SK-N-MC (cell line): ENCODE measurements at regions not wholly inside any gene's neighbourhood (a gene's known extent, or its start where the extent isn't known, plus 50 kb on each side); places are given as distances from the start of the nearest gene placed in this dataset.

Source experiments
- DNase-seq: peaks from one replicate; pipeline ENCODE4 v3.0.0-alpha.2; 2011; ENCODE audit warnings: low read depth, low spot score
- H3K27ac ChIP-seq: fragments of 200-600 bp; sonication (generic); 2 replicates; pipeline ENCODE4 v1.5.1; 2016; ENCODE audit warnings: mixed run types
- H3K36me3 ChIP-seq: fragments of 200-600 bp; sonication (generic); 2 replicates; pipeline ENCODE4 v1.6.1; 2017; ENCODE audit warnings: antibody characterized with exemption, low read length, mixed read lengths; ENCODE audit not compliant: insufficient read depth
- H3K4me3 ChIP-seq: fragments of 200-600 bp; sonication (generic); 2 replicates; pipeline ENCODE4 v1.5.1; 2016
- H3K9ac ChIP-seq: fragments of 200-600 bp; sonication (generic); 2 replicates; pipeline ENCODE4 v1.8.0; 2017; ENCODE audit warnings: mixed run types, mixed read lengths; ENCODE audit not compliant: insufficient read length
- H3K9me3 ChIP-seq: fragments of 200-600 bp; sonication (generic); 2 replicates; pipeline ENCODE4 v1.6.1; 2017; ENCODE audit warnings: low read depth, mild to moderate bottlenecking, antibody characterized with exemption, low read length, moderate library complexity, mixed read lengths
- EZH2 ChIP-seq: fragments of 200-600 bp; sonication (generic); IDR thresholded peaks from one replicate; pipeline ENCODE4 v1.6.1; 2017; ENCODE audit warnings: antibody characterized with exemption
- FOXP2 ChIP-seq: optimal IDR thresholded peaks from 2 replicates; pipeline ENCODE3; 2011; ENCODE audit warnings: mild to moderate bottlenecking, moderate library complexity; ENCODE audit not compliant: insufficient read depth; ENCODE audit errors: extremely low read length, control extremely low read depth
- POLR2AphosphoS5 ChIP-seq: IDR thresholded peaks from 2 replicates; pipeline ENCODE4 v1.6.1; 2012; ENCODE audit warnings: mild to moderate bottlenecking, low read depth, low read length, borderline replicate concordance

DNA sequence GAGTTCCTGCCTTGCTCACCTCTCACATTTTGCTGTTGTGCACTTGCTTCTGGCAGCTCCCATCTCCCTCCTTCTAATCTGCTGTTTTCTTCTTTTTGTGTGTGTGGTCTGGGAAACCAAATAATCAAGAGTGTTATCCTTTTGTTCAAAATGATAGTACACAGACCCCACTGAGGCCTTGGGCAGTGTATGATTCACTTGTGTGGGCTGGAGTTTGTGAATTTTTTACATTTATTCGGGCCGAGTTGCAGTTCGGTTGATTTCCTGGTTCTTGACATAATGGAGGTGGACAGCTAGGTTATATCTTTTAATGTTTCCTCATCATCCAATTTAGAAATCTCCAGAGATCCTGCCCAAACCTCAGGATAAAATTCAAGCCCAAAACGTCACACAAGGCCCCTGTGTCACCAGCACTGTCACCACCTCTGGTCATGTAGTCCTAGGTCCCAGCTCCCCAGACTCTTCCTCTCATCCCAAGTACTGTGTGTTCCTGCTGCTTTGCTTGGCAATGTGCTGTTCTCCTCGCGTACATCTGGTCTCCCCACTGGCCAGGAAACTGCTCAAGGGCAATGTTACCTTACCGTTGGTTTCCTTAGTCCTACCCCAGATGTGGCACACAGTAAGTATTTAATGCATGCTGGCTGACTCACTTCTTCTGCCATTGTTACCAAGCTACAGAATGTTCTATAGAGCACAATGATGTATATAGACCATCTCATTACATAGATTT, 55.7 kb upstream of the PHACTR2 start:
- Histone ChIP-seq H3K9me3 (no peaks in the 10 kb centered on the region), H3K27ac (no peak overlapping the region), H3K4me3 (no peak overlapping the region), H3K36me3 (no peaks in the 10 kb centered on the region), H3K9ac (no peak overlapping the region)
- DNase-seq: no peak
- no peak for TF ChIP-seq EZH2
- TF ChIP-seq FOXP2: no peak
- TF ChIP-seq POLR2AphosphoS5: no peak

DNA sequence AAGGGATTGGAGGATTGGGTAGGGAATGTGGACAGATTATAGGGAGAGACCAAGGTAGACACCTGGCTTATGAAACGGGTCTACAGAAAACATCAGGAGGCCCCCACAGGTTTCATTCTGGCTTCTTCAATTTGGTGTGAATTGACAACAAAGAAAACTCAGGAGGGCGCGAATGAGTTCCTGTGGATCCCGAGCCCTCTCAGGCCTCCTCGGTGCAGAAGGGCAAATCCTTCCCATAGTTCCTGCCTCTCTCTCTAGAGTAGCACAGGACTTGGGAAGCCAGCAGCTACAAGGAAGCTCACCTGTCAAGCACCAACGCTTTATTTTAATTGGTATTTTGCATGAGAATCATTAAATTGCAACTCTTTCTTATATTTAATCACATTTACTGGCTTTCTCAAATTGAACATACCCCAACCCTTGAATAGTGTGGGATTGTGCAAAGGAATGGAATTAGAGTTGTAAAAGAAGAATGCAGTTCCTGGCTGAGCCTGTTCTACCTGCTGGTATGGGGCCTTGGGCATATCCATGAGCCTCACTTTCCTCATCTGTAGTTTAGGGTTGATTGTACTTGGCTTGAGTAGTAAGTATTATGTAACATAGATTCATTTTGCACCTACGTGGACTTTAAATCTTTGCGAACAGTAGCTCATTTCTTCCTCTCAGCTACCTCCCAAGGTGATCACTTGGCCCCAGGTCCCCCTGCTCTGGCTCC, 56.4 kb upstream of the PHACTR2 start:
- Histone ChIP-seq H3K36me3 (no peaks in the 10 kb centered on the region), H3K4me3 (no peak overlapping the region), H3K27ac (no peak overlapping the region), H3K9ac (no peak overlapping the region), H3K9me3 (no peaks in the 10 kb centered on the region)
- TF ChIP-seq FOXP2 (no peak), EZH2 (no peak), POLR2AphosphoS5 (no peak)
- DNase-seq: no peak

DNA sequence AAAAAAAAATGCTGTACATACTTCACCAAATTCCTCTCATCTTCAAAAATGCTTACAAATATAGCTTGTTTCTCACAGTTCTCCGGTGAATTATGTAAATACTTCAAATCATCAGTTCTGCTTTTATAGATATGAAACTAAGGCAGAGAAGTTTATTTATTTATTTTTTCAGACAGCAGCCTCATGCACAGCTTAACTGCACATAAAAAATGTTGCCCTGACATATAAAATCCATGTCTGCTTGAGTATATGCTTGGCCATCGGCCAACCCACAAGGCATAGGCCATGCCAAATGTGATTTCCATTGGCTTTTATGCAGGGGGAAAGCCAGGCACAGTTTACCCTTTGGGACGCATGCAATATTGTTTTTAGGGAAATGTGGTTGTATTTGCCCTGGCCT, 57.3 kb upstream of the PHACTR2 start:
- Histone ChIP-seq H3K4me3 (no peak overlapping the region), H3K9ac (no peak overlapping the region), H3K27ac (no peak overlapping the region), H3K36me3 (no peaks in the 10 kb centered on the region), H3K9me3 (no peaks in the 10 kb centered on the region)
- TF ChIP-seq EZH2 (no peak), POLR2AphosphoS5 (no peak), FOXP2 (no peak)
- DNase-seq: no peak

DNA sequence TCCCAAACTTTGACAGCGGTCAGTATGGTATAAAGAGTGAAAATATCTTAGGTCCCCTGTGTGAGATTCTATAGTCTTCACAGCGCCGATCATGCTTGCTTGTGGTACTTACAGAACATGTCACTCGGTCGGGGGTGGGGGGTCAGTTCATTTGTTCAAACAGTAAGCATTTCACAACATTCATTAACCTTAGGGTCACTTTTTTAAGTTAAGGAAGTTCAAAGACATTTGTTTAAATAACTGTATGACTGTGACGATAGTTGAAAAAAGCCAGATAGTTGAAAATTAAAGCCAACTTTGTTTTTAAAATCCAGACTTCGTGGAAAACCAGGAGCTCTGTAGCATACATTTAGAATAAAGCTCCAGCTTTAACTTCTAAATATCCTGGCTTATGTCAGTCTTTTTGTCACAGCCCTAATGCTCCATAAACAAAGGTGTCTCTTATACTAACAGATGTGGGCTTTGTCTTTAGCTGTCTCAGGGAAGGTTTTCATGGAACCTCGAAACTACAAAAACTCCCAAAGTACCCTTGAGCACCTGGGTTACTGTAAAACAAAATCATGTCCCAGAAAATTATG, 57.9 kb upstream of the PHACTR2 start:
- DNase-seq: no peak
- H3K4me3 ChIP-seq: no peak overlapping the region
- no peak overlapping the region for H3K27ac ChIP-seq
- no peak overlapping the region for H3K9ac ChIP-seq
- TF ChIP-seq EZH2 (no peak), FOXP2 (no peak), POLR2AphosphoS5 (no peak)
- H3K9me3 ChIP-seq: no peaks in the 10 kb centered on the region
- no peaks in the 10 kb centered on the region for H3K36me3 ChIP-seq

DNA sequence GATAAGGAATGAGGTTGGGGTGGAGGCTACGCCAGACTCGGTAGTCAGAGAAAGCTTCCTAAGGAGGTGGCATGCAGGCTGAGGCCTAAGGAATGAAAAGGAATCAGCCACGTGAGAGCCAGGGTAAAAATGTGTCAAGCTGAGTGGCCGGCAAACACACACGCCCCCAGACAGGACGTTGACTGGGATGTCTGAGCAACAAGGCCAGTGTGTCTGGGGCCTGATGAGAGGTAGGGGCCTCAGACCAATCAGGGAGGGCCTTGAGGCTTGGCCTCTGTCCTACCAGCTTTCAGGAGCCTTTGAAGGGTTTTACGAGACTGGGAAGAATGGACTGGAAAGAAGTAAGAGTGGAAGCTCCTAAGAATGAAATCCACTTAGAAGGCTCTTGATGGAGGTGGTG, 61.0 kb upstream of the PHACTR2 start:
- no peak for DNase-seq
- no peaks in the 10 kb centered on the region for H3K36me3 ChIP-seq
- TF ChIP-seq EZH2: no peak
- no peak for TF ChIP-seq POLR2AphosphoS5
- no peak for TF ChIP-seq FOXP2
- H3K4me3 ChIP-seq: no peak overlapping the region
- H3K9ac ChIP-seq: no peak overlapping the region
- H3K9me3 ChIP-seq: no peaks in the 10 kb centered on the region
- no peak overlapping the region for H3K27ac ChIP-seq

DNA sequence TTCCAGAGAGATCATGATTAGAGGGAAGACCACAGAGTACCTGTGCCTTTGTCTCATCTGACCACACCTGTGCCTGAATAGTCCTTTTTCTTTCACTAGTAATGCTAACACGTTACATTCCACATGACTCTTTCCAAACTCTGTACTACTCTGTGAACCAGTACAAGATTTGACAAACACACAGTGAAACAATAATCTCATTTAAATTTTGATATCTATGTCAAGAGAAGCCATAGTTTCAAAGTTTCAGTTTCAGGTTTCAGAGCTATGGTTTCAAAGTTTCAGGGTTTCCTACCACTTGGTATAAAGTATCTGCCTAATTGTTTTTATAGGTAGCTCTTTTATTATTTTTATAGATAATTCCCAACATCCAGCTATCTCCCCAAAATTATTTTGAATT, 62.0 kb upstream of the PHACTR2 start:
- Histone ChIP-seq H3K9ac (no peak overlapping the region), H3K9me3 (no peaks in the 10 kb centered on the region), H3K4me3 (no peak overlapping the region), H3K36me3 (no peaks in the 10 kb centered on the region), H3K27ac (no peak overlapping the region)
- no peak for DNase-seq
- no peak for TF ChIP-seq FOXP2
- no peak for TF ChIP-seq EZH2
- TF ChIP-seq POLR2AphosphoS5: no peak

DNA sequence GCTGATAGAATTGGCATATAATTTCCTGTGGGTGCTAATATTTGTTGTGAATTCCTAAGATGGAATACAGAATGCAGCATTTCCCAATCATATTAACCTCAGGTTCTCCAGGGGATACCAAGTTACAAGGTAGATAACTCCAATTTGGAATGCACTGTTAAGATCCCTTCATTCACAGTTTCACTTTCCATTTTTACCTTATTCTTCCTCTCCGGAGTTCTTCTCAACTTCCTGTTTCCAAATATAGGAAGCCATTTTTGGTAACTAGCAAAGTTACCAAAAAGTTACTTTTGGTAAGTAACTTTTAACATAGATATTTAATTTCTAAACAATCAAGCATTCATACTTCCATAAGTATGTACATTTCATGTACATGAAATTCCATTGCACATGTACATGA, 63.5 kb upstream of the PHACTR2 start:
- no peak for DNase-seq

DNA sequence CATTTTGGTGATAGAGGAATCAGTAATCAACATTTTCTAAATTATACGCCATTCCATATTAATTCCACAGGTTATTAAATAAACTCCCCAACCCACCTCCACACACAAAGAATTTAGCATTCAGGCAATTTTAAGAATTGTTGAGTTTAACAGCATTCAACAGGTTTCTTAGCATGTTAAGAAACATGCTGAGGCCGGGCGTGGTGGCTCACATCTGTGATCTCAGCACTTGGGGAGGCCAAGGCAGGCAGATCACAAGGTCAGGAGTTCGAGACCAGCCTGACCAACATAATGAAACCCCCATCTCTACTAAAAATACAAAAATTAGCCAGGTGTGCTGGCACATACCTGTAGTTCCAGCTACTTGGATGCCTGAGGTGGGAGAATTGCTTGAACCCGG, 64.0 kb upstream of the PHACTR2 start:
- Histone ChIP-seq H3K9ac (no peak overlapping the region), H3K9me3 (no peaks in the 10 kb centered on the region), H3K27ac (no peak overlapping the region), H3K36me3 (no peaks in the 10 kb centered on the region), H3K4me3 (no peak overlapping the region)
- no peak for DNase-seq
- TF ChIP-seq EZH2: no peak
- no peak for TF ChIP-seq FOXP2
- TF ChIP-seq POLR2AphosphoS5: no peak

More for the DNA sequence above, 63.5 kb upstream of the PHACTR2 start:
- no peak overlapping the region for H3K4me3 ChIP-seq
- no peaks in the 10 kb centered on the region for H3K36me3 ChIP-seq
- H3K27ac ChIP-seq: no peak overlapping the region
- no peak for TF ChIP-seq EZH2
- TF ChIP-seq POLR2AphosphoS5: no peak
- no peak for TF ChIP-seq FOXP2
- H3K9me3 ChIP-seq: no peaks in the 10 kb centered on the region
- no peak overlapping the region for H3K9ac ChIP-seq

DNA sequence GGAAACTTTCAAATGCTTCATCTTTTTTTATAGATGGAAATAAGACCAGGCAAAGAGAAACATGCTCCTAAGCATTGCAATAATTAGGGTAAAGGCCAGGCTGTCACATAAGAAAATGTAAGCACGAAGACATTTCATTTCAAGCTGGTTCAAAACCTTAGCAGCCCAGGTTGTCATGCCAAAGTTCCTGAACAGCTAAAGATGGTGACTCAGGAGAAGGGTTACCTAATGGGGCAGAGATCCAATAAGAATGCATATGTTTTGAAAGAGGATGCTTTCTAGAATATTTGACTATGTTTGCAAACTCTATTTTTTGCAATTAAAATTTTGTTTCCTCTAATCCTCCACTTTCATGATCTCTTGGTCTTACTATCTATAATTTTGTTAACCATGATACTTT, 65.6 kb upstream of the PHACTR2 start:
- H3K9me3 ChIP-seq: no peaks in the 10 kb centered on the region
- DNase-seq: no peak
- no peak overlapping the region for H3K27ac ChIP-seq
- no peak overlapping the region for H3K9ac ChIP-seq
- H3K4me3 ChIP-seq: no peak overlapping the region
- H3K36me3 ChIP-seq: no peaks in the 10 kb centered on the region
- TF ChIP-seq FOXP2 (no peak), EZH2 (no peak), POLR2AphosphoS5 (no peak)
